K562 (cell line): ENCODE measurements at regions not wholly inside any gene's neighbourhood (a gene's known extent, or its start where the extent isn't known, plus 50 kb on each side); places are given as distances from the start of the nearest gene placed in this dataset.

ENCODE experiments used
- ATF2 ChIP-seq: sonication (generic); formaldehyde crosslinking; IDR thresholded peaks from 2 replicates; pipeline ENCODE4 v1.8.1; 2022; ENCODE audit warnings: missing genetic modification reagents
- CBX1 ChIP-seq: sonication (generic); IDR thresholded peaks from 2 replicates; pipeline ENCODE4 v1.6.1; 2016; ENCODE audit warnings: antibody characterized with exemption, low read depth, mild to moderate bottlenecking
- CTCF ChIP-seq, 3 experiments: IDR thresholded peaks in 2 of 3; conservative IDR thresholded peaks in 1 of 3; 2 replicates each; pipeline ENCODE4 v1.5.1; 2011 to 2012; ENCODE audit warnings: low read length in 3 of 3, mild to moderate bottlenecking in 3 of 3, control low read depth in 2 of 3, improper control_type of control experiment in 1 of 3, inconsistent platforms in 1 of 3, low read depth in 1 of 3, mixed read lengths in 1 of 3, moderate library complexity in 1 of 3; ENCODE audit not compliant: insufficient read depth in 2 of 3
- GABPA ChIP-seq: fragments of 200-800 bp; sonication (Bioruptor generic); conservative IDR thresholded peaks from 2 replicates; pipeline ENCODE4 v1.6.1; 2016; ENCODE audit warnings: low read depth, missing genetic modification characterization, missing compliant biosample characterization
- LARP7 ChIP-seq: fragments of 450-650 bp; IDR thresholded peaks from 2 replicates; pipeline ENCODE4 v1.6.1; 2016
- POLR2A ChIP-seq: fragments of 450-650 bp; conservative IDR thresholded peaks from 2 replicates; pipeline ENCODE4 v1.6.1; 2016
- POLR2AphosphoS5 ChIP-seq: IDR thresholded peaks from 2 replicates; pipeline ENCODE4 v1.6.1; 2011; ENCODE audit warnings: mild to moderate bottlenecking, low read depth, low read length, moderate library complexity; ENCODE audit not compliant: control insufficient read depth, insufficient read depth
- PRDM10 ChIP-seq: fragments of 450-650 bp; IDR thresholded peaks from 2 replicates; pipeline ENCODE4 v1.6.1; 2018; ENCODE audit not compliant: partially characterized antibody
- RBM25 ChIP-seq: fragments of 200-400 bp; formaldehyde crosslinking; IDR thresholded peaks from 2 replicates; pipeline ENCODE4 v1.6.1; 2018; ENCODE audit warnings: low read length, low read depth, moderate library complexity; ENCODE audit not compliant: severe bottlenecking
- ZFP1 ChIP-seq: fragments of 450-650 bp; formaldehyde crosslinking; IDR thresholded peaks from 2 replicates; pipeline ENCODE4 v1.4.0; 2020; ENCODE audit warnings: mild to moderate bottlenecking, mixed read lengths
- ZNF830 ChIP-seq: fragments of 250-450 bp; sonication (Bioruptor Pico); IDR thresholded peaks from 2 replicates; pipeline ENCODE4 v1.5.0; 2021; ENCODE audit warnings: mild to moderate bottlenecking

- TF ChIP-seq ATF2 (CRISPR knock-in tag) (no peak), CTCF (IDR thresholded peaks at IDR 0.05 in 2 of 3, conservative IDR thresholded peaks at IDR 0.05 in 1 of 3; ENCODE audit: insufficient read depth in 2 of 3, low read depth in 1 of 3, low read length in 3 of 3) (no peak), ZNF830 (CRISPR knock-in tag) (no peak), POLR2A (no peak), RBM25 (no peak), CBX1 (no peak), ZFP1 (CRISPR knock-in tag) (no peak), LARP7 (no peak), PRDM10 (no peak), POLR2AphosphoS5 (no peak), GABPA (tag) (no peak)
These were observed 217.8 kb downstream of the SOX2 start for GRCh38 chr3:181929501-181929900.
